SK-N-SH treated with all-trans-retinoic acid at 6 μM for 48 hours (cell line): ENCODE measurements at regions not wholly inside any gene's neighbourhood (a gene's known extent, or its start where the extent isn't known, plus 50 kb on each side); places are given as distances from the start of the nearest gene placed in this dataset.

Experiments used
- CREB5 ChIP-seq: fragments of 250-450 bp; sonication (Bioruptor Pico); IDR thresholded peaks from 2 replicates; pipeline ENCODE4 v1.5.1; 2020; ENCODE audit warnings: low read depth, mild to moderate bottlenecking, moderate library complexity
- CSDC2 ChIP-seq: fragments of 250-450 bp; sonication (Bioruptor Pico); IDR thresholded peaks from 2 replicates; pipeline ENCODE4 v1.5.0; 2020; ENCODE audit warnings: mild to moderate bottlenecking, moderate library complexity
- ESRRG ChIP-seq: fragments of 250-450 bp; sonication (Bioruptor Pico); IDR thresholded peaks from 2 replicates; pipeline ENCODE4 v1.6.1; 2021; ENCODE audit warnings: mild to moderate bottlenecking
- GLIS3 ChIP-seq: fragments of 250-450 bp; sonication (Bioruptor Pico); IDR thresholded peaks from 2 replicates; pipeline ENCODE4 v1.5.0; 2020; ENCODE audit warnings: mild to moderate bottlenecking, moderate library complexity
- PATZ1 ChIP-seq: fragments of 250-450 bp; sonication (Bioruptor Pico); IDR thresholded peaks from 2 replicates; pipeline ENCODE4 v1.8.0; 2020; ENCODE audit warnings: mild to moderate bottlenecking, moderate library complexity, borderline replicate concordance
- RARB ChIP-seq: fragments of 250-450 bp; sonication (Bioruptor Pico); IDR thresholded peaks from 2 replicates; pipeline ENCODE4 v1.8.0; 2021; ENCODE audit warnings: mild to moderate bottlenecking, moderate library complexity
- TCF4 ChIP-seq: fragments of 250-450 bp; sonication (Bioruptor Pico); IDR thresholded peaks from 2 replicates; pipeline ENCODE4 v1.8.0; 2021; ENCODE audit warnings: mild to moderate bottlenecking, moderate library complexity, borderline replicate concordance

GRCh38 chr13:39110518-39111097, 72.4 kb downstream of the NHLRC3 start:
- TF ChIP-seq PATZ1 (CRISPR knock-in tag), result no peak
- TF ChIP-seq RARB (CRISPR knock-in tag), result no peak
- no peak for TF ChIP-seq GLIS3
- TF ChIP-seq TCF4 (CRISPR knock-in tag), result no peak
- TF ChIP-seq CSDC2 (CRISPR knock-in tag), result no peak
- TF ChIP-seq CREB5 (CRISPR knock-in tag), result no peak
- TF ChIP-seq ESRRG (CRISPR knock-in tag), result no peak
